Loucy (cell line): ENCODE measurements at regions not wholly inside any gene's neighbourhood (a gene's known extent, or its start where the extent isn't known, plus 50 kb on each side); places are given as distances from the start of the nearest gene placed in this dataset.

Experiments used
- EZH2phosphoT487 ChIP-seq: fragments of 200-600 bp; IDR thresholded peaks from 2 replicates; pipeline ENCODE4 v1.6.1; 2018; ENCODE audit warnings: antibody characterized with exemption, mild to moderate bottlenecking, moderate library complexity, borderline replicate concordance
- TF ChIP-seq, protein P1 (sequence below): fragments of 200-600 bp; sonication (generic); conservative IDR thresholded peaks from 2 replicates; pipeline ENCODE4 v1.5.1; 2014; ENCODE audit warnings: mild to moderate bottlenecking, antibody characterized with exemption, low read length

DNA sequence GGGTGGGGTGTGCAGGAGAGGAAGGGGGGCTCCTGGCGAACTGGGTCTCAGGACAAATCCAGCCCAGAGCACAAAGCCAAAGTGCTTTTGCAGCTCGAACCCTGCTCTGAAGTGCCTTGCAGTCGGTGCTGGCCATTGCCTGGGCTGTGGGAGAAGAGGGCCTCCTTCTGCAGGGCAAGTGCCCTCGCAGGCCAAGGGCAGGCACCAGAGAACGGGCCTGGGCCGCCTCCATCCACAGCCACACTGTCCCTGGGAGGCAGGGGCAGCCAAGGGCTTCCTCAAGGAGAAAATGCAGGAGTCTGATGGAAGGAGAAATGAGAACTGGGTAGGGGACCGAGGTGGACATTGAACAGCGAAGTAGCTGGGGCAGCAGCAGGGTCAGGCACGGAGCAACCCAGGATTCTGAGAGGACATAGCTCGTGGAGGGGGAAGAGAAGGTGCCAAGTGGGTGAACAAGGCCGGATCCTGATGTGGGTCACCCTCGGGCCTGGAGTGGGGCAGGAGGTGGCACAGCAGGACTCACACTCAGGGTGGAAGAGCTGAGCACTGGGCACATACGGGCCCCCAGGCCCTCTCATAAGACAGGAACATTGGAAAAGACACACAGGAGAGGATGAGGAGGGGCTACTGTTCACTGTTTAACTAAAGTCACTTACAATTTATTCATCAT is 312.8 kb upstream of the SALL3 start:
- TF ChIP-seq, protein P1, sequence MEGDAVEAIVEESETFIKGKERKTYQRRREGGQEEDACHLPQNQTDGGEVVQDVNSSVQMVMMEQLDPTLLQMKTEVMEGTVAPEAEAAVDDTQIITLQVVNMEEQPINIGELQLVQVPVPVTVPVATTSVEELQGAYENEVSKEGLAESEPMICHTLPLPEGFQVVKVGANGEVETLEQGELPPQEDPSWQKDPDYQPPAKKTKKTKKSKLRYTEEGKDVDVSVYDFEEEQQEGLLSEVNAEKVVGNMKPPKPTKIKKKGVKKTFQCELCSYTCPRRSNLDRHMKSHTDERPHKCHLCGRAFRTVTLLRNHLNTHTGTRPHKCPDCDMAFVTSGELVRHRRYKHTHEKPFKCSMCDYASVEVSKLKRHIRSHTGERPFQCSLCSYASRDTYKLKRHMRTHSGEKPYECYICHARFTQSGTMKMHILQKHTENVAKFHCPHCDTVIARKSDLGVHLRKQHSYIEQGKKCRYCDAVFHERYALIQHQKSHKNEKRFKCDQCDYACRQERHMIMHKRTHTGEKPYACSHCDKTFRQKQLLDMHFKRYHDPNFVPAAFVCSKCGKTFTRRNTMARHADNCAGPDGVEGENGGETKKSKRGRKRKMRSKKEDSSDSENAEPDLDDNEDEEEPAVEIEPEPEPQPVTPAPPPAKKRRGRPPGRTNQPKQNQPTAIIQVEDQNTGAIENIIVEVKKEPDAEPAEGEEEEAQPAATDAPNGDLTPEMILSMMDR, result no peak
- TF ChIP-seq EZH2phosphoT487, result no peak
